ENCODE measurements at regions not wholly inside any gene's neighbourhood (a gene's known extent, or its start where the extent isn't known, plus 50 kb on each side); places are given as distances from the start of the nearest gene placed in this dataset.

GRCh38 chr14:94679937-94680861, 68.0 kb downstream of the SERPINA3 start:
- TF ChIP-seq, protein P1, sequence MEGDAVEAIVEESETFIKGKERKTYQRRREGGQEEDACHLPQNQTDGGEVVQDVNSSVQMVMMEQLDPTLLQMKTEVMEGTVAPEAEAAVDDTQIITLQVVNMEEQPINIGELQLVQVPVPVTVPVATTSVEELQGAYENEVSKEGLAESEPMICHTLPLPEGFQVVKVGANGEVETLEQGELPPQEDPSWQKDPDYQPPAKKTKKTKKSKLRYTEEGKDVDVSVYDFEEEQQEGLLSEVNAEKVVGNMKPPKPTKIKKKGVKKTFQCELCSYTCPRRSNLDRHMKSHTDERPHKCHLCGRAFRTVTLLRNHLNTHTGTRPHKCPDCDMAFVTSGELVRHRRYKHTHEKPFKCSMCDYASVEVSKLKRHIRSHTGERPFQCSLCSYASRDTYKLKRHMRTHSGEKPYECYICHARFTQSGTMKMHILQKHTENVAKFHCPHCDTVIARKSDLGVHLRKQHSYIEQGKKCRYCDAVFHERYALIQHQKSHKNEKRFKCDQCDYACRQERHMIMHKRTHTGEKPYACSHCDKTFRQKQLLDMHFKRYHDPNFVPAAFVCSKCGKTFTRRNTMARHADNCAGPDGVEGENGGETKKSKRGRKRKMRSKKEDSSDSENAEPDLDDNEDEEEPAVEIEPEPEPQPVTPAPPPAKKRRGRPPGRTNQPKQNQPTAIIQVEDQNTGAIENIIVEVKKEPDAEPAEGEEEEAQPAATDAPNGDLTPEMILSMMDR (IDR thresholded peaks at IDR 0.05; ENCODE audit: low read length) = no peak
- TF ChIP-seq EZH2phosphoT487 (IDR thresholded peaks at IDR 0.05; ENCODE audit: low read length) = no peak
- TF ChIP-seq EZH2 (optimal IDR thresholded peaks at IDR 0.05; ENCODE audit: low read depth, low read length) = no peak

Measured in MM.1S (cell line).